ENCODE measurements at regions not wholly inside any gene's neighbourhood (a gene's known extent, or its start where the extent isn't known, plus 50 kb on each side); places are given as distances from the start of the nearest gene placed in this dataset.

GRCh38 chr4:126719852-126720251, 912.9 kb upstream of the INTU start (continued):
- TF ChIP-seq CUX1 (IDR thresholded peaks at IDR 0.05; ENCODE audit: insufficient replicate concordance, low read depth, low read length) (no peak), ASH2L (IDR thresholded peaks at IDR 0.05; ENCODE audit: borderline replicate concordance, low read depth) (no peak), CREB1 (IDR thresholded peaks at IDR 0.05; ENCODE audit: low read depth) (no peak)
- TF ChIP-seq, protein P1, sequence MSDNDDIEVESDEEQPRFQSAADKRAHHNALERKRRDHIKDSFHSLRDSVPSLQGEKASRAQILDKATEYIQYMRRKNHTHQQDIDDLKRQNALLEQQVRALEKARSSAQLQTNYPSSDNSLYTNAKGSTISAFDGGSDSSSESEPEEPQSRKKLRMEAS (IDR thresholded peaks at IDR 0.05; ENCODE audit: low read depth, low read length) = no peak
- TF ChIP-seq, protein P2, sequence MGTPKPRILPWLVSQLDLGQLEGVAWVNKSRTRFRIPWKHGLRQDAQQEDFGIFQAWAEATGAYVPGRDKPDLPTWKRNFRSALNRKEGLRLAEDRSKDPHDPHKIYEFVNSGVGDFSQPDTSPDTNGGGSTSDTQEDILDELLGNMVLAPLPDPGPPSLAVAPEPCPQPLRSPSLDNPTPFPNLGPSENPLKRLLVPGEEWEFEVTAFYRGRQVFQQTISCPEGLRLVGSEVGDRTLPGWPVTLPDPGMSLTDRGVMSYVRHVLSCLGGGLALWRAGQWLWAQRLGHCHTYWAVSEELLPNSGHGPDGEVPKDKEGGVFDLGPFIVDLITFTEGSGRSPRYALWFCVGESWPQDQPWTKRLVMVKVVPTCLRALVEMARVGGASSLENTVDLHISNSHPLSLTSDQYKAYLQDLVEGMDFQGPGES (IDR thresholded peaks at IDR 0.05) = no peak

- H3K36me3 ChIP-seq (ENCODE audit: control insufficient read depth in 2 of 2, insufficient read depth in 2 of 2, low read length in 1 of 2) = no peaks in the 10 kb centered on the region
- no peak for FAIRE-seq
- no peak overlapping the region for H3K9ac ChIP-seq (ENCODE audit: control insufficient read depth, insufficient read depth, low read length)
- H3K27ac ChIP-seq (ENCODE audit: control insufficient read depth, insufficient read depth) = no peak overlapping the region
- no peaks in the 10 kb centered on the region for H3K79me2 ChIP-seq (ENCODE audit: control insufficient read depth, insufficient read depth, low read length)
- 0 out of 4 replicates have a peak, but pooled peaks cover 0 to 1% of the 10 kb centered on the region in 2 experiments for H3K27me3 ChIP-seq (replicated peaks in 1 of 2; ENCODE audit: control insufficient read depth in 2 of 2, insufficient read depth in 2 of 2, low read length in 1 of 2)
- SMC1A ChIA-PET (ENCODE audit: uncharacterized antibody, unreplicated experiment) = no interaction called here
- in situ Hi-C loops (cut with MboI) = no loop called here
- CTCF ChIA-PET = no interaction called here
- BruUV-seq (replicated peaks) = no TSS peak
- intact Hi-C loops (cut with micrococcal nuclease; ENCODE audit: unreplicated experiment) = no loop called here
- RAD21 ChIA-PET (ENCODE audit: unreplicated experiment) = no interaction called here
- no peak overlapping the region for H3K4me2 ChIP-seq (ENCODE audit: control insufficient read depth, insufficient read depth)
- no peak for TF ChIP-seq STAT3 (IDR thresholded peaks at IDR 0.05; ENCODE audit: low read depth, low read length)
- TF ChIP-seq, protein P3, sequence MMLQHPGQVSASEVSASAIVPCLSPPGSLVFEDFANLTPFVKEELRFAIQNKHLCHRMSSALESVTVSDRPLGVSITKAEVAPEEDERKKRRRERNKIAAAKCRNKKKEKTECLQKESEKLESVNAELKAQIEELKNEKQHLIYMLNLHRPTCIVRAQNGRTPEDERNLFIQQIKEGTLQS (IDR thresholded peaks at IDR 0.05; ENCODE audit: borderline replicate concordance, extremely low read depth, low read depth, low read length) = no peak
- no peak for TF ChIP-seq LARP7 (IDR thresholded peaks at IDR 0.05)
- TF ChIP-seq NR2C1 (IDR thresholded peaks at IDR 0.05) = no peak
- no peak for TF ChIP-seq CHD2 (IDR thresholded peaks at IDR 0.05; ENCODE audit: borderline replicate concordance, low read depth, low read length)
- TF ChIP-seq SIN3A (IDR thresholded peaks at IDR 0.05; ENCODE audit: low read depth, low read length) = no peak
- no peak for DNase-seq (ENCODE audit: low read depth, low spot score)
- no peak for ATAC-seq
- no peak overlapping the region for H3K4me3 ChIP-seq
- no peaks in the 10 kb centered on the region for H3K4me1 ChIP-seq (ENCODE audit: control insufficient read depth, insufficient read depth, low read length)
- no peak overlapping the region for H2AFZ ChIP-seq (ENCODE audit: control insufficient read depth, low read depth, low read length)
- no peaks in the 10 kb centered on the region for H4K20me1 ChIP-seq (ENCODE audit: control insufficient read depth, insufficient read depth)
- POLR2A ChIA-PET = no interaction called here
- H3K9me3 ChIP-seq (replicated peaks; ENCODE audit: control insufficient read depth, insufficient read depth, low read length) = no peaks in the 10 kb centered on the region
Measured at GRCh38 chr4:126725906-126726305, 906.9 kb upstream of the INTU start.
